Right lobe of liver (tissue), 6 donors: ENCODE measurements at regions not wholly inside any gene's neighbourhood (a gene's known extent, or its start where the extent isn't known, plus 50 kb on each side); places are given as distances from the start of the nearest gene placed in this dataset.
"Not testable (repeated sequence)": the region's sequence is repeated elsewhere in the genome, so short reads cannot be mapped to it uniquely, and the experiment has no call there.

Experiments
- ATAC-seq, 4 donors: fragments of 200-7000 bp; cut with Tn5 transposase; one replicate each; pipeline ENCODE4 v1.9.1; 2020; ENCODE audit warnings: mild to moderate bottlenecking in 4 of 4, moderate library complexity in 4 of 4
- DNase-seq, 3 donors: peaks; one replicate each; pipeline ENCODE4 v3.0.0-alpha.2; 2020
- H3K27ac ChIP-seq, 3 donors: fragments of 200-600 bp; one replicate each; pipeline ENCODE4 v1.8.0; 2022
- H3K27me3 ChIP-seq, 2 donors: fragments of 200-600 bp; one replicate each; pipeline ENCODE4 v1.8.0; 2022
- H3K36me3 ChIP-seq, 4 donors: fragments of 200-600 bp; sonication (generic) in 1 of 4; one replicate each; pipeline versions ENCODE4 v1.5.1 to v1.8.0; 2017 to 2022; ENCODE audit warnings: control low read depth in 1 of 4
- H3K4me1 ChIP-seq, 4 donors: fragments of 200-600 bp; sonication (generic) in 1 of 4; one replicate each; pipeline versions ENCODE4 v1.5.1 to v1.8.0; 2017 to 2022; ENCODE audit warnings: control low read depth in 1 of 4
- H3K4me3 ChIP-seq, 3 donors: fragments of 200-600 bp; one replicate each; pipeline ENCODE4 v1.8.0; 2022
- H3K9me3 ChIP-seq, 4 donors: fragments of 200-600 bp; sonication (generic) in 1 of 4; one replicate each; pipeline versions ENCODE4 v1.5.1 to v1.8.0; 2017 to 2022; ENCODE audit warnings: control low read depth in 1 of 4
- POLR2A ChIP-seq: fragments of 450-650 bp; IDR thresholded peaks from one replicate; pipeline ENCODE4 v1.6.1; 2017; ENCODE audit warnings: antibody characterized with exemption, mild to moderate bottlenecking
- WGBS: methylation state at CpG from one replicate; pipeline ENCODE4 v1.1.6; 2018; ENCODE audit warnings: low coverage, low lambda C conversion rate; ENCODE audit not compliant: insufficient coverage; ENCODE audit errors: missing lambda C conversion rate; 5-methylcytosine and 5-hydroxymethylcytosine counted together
- intact Hi-C, 2 donors: fragments of 100-400 bp; cut with DNase I; formaldehyde crosslinking; loops; one replicate each; pipeline versions ENCODE4 v1.11.2 to v1.14.1; 2022
- TF ChIP-seq, protein P1 (sequence below), 4 donors: fragments of 200-600 bp in 3 of 4; fragments of 450-650 bp in 1 of 4; IDR thresholded peaks; one replicate each; pipeline versions ENCODE4 v1.5.1 to v1.8.0; 2016 to 2022; ENCODE audit warnings: antibody characterized with exemption in 4 of 4, mild to moderate bottlenecking in 2 of 4
- donor health status: DM: no; HTN: yes; CAD: no.
- donor health status: DM: no; HTN: no; CAD: no.
- donor health status: DM: no; HTN: no; CAD: no.
- donor health status: DM: no; HTN: yes; CAD: no.
- donor health status: DM: no; HTN: yes; CAD: no.

DNA sequence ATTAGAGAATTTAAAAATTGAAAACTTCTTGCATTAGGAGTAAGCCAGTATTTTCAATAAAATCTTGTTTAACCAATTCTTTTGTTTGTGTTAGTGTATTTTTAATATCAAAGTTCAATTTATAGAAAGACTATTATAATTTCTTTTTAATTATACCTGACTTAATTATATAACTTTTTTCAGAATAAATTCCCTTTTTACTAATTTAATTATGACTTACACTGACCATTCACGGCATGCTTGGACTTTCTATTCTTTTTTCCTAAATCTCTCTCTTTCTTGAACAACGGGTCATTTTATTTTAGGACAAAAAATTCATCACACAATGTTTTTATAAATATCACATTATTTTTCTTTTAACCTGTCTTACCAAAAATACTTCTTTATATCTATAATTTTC, 555.3 kb upstream of the PTGER4 start:
- Histone ChIP-seq H3K4me1 (no peaks in the 10 kb centered on the region), H3K36me3 (no peaks in the 10 kb centered on the region), H3K27me3 (no peaks in the 10 kb centered on the region), H3K4me3 (no peak overlapping the region), H3K9me3 (no peaks in the 10 kb centered on the region), H3K27ac (no peak overlapping the region)
- 47% methylated on average over 2 of the region's 2 CpGs for WGBS
- ATAC-seq (no peak), DNase-seq (no peak)
- no peak for TF ChIP-seq POLR2A
- TF ChIP-seq, protein P1, sequence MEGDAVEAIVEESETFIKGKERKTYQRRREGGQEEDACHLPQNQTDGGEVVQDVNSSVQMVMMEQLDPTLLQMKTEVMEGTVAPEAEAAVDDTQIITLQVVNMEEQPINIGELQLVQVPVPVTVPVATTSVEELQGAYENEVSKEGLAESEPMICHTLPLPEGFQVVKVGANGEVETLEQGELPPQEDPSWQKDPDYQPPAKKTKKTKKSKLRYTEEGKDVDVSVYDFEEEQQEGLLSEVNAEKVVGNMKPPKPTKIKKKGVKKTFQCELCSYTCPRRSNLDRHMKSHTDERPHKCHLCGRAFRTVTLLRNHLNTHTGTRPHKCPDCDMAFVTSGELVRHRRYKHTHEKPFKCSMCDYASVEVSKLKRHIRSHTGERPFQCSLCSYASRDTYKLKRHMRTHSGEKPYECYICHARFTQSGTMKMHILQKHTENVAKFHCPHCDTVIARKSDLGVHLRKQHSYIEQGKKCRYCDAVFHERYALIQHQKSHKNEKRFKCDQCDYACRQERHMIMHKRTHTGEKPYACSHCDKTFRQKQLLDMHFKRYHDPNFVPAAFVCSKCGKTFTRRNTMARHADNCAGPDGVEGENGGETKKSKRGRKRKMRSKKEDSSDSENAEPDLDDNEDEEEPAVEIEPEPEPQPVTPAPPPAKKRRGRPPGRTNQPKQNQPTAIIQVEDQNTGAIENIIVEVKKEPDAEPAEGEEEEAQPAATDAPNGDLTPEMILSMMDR (IDR thresholded peaks at IDR 0.05) = no peak
- intact Hi-C loops = no loop called here

DNA sequence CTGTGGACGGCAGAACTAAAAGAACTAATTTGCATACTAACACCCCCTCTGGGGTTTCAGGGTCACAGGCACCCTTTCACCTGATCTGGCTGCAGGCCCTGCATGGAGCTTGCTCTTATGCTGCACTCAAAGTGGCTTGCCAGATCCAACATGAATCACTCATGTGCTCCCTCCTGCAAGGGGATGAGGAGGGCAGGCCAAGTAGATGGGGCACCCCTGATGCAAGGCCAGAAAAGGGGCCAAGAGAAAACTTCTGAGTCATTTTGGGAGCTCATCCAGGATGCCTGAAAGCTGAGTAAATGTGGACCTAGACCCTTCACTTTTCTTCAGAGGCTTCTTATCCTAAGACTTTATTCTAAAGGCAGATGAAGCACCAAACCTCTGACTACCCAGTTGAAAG, 558.5 kb upstream of the PTGER4 start:
- H3K9me3 ChIP-seq = no peaks in the 10 kb centered on the region
- ATAC-seq (no peak), DNase-seq (no peak)
- H3K27ac ChIP-seq = no peak overlapping the region
- WGBS = no CpG with 5 or more reads among the region's 1 CpG
- H3K36me3 ChIP-seq = no peaks in the 10 kb centered on the region
- TF ChIP-seq, protein P1 (IDR thresholded peaks at IDR 0.05) = no peak
- TF ChIP-seq POLR2A = no peak
- H3K4me1 ChIP-seq = no peaks in the 10 kb centered on the region
- no peaks in the 10 kb centered on the region for H3K27me3 ChIP-seq
- intact Hi-C loops = no loop called here
- no peak overlapping the region for H3K4me3 ChIP-seq

DNA sequence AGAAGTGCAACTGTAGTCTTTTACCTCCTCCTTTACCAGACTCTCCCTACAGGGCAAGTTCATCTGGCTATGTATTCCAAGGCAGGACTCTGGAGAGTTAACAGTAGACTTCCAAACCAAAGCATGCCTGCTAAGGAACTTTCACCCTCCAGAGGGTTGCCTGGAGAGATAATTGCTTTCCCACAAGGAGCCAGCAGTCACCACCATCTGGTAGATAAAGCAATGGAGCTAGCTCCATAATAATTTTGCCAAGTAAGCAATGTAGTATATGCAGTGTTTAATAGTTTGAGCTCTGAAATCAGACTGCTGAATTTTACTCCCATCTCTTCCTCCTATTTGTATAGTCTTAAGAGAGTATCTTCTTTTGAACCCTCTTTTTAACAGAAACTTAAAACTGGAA, 566.8 kb upstream of the PTGER4 start:
- intact Hi-C loops = no loop called here

DNA sequence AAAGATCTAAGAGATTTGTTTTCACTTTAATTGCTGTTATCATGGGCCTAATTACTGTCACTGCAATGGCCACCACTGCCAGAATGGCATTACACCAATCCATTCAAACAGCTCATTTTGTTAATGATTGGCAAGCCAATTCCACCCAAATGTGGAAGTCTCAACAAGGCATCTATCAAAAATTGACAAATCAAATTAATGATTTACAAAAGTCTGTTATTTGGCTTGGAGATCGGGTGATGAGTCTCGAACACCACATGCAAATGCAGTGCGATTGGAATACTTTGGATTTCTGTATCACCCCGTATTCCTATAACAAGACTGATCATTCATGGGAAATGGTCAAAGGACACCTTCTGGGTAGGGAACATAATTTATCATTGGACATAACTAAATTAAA, 568.7 kb upstream of the PTGER4 start:
- H3K9me3 ChIP-seq, DNase-seq, ATAC-seq, H3K4me3 ChIP-seq, intact Hi-C loops, H3K27ac ChIP-seq, H3K27me3 ChIP-seq, H3K36me3 ChIP-seq: not testable (repeated sequence)
- peaks cover 0 to 13% (median 0%) of the 10 kb centered on the region in 4 donors for H3K4me1 ChIP-seq
- 32% methylated on average over 4 of the region's 4 CpGs for WGBS

More for the DNA sequence above, 566.8 kb upstream of the PTGER4 start:
- ATAC-seq (no peak), DNase-seq (no peak)
- Histone ChIP-seq H3K9me3 (no peaks in the 10 kb centered on the region), H3K27ac (no peak overlapping the region), H3K4me1 (peaks cover 0 to 13% (median 0%) of the 10 kb centered on the region in 4 donors), H3K27me3 (no peaks in the 10 kb centered on the region), H3K4me3 (no peak overlapping the region), H3K36me3 (no peaks in the 10 kb centered on the region)
- no peak for TF ChIP-seq POLR2A
- TF ChIP-seq, protein P1 (IDR thresholded peaks at IDR 0.05) = no peak

DNA sequence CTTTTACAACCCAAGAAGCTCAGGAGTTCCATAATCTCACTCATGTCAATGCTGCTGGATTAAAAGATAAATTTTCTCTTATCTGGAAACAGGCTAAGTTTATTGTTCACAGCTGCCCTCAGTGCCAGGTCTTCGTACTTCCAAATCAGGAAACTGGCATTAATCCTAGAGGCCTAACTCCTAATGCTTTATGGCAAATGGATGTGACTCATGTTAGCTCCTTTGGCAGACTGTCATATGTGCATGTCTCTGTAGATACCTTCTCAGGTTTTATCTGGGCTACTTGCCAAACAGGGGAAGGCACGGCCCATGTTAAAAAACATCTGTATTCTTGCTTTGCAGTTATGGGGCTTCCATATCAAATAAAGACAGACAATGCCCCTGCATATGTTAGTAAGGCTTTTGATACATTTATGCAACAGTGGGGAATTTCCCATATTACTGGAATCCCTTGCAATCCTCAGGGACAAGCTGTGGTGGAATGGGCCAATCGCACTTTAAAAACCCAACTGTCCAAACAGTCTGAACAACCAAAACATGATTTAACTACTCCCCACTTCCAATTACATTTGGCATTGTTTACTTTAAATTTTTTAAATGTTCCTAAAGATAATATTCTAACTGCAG, 570.8 kb upstream of the PTGER4 start:
- H3K4me3 ChIP-seq, intact Hi-C loops, H3K27ac ChIP-seq, H3K36me3 ChIP-seq, ATAC-seq, DNase-seq, H3K9me3 ChIP-seq, H3K27me3 ChIP-seq: not testable (repeated sequence)
- 42% methylated on average over 2 of the region's 3 CpGs for WGBS
- peaks cover 0 to 13% (median 0%) of the 10 kb centered on the region in 4 donors for H3K4me1 ChIP-seq

DNA sequence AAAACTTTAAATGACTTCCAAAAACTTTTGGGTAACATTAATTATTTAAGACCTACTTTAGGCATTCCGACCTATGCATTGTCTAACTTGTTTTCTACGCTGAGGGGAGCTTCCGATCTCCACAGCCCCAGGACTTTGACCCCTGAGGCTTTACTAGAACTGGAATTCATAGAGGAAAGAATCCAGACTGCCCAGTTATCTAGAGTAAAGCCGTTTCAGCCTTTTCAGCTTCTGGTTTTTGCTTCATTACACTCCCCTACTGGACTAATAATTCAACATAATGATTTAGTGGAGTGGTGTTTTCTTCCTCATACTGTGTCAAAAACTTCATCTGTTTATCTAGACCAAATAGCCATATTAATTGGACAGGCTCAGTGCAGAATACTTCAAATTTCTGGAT, 571.9 kb upstream of the PTGER4 start:
- ATAC-seq, H3K27ac ChIP-seq, H3K27me3 ChIP-seq, H3K36me3 ChIP-seq, H3K4me3 ChIP-seq, intact Hi-C loops, DNase-seq, H3K9me3 ChIP-seq: not testable (repeated sequence)
- peaks cover 0 to 13% (median 0%) of the 10 kb centered on the region in 4 donors for H3K4me1 ChIP-seq
- WGBS = 33% methylated on average over 4 of the region's 4 CpGs
